Fibroblast of lung (primary cell): ENCODE measurements at regions not wholly inside any gene's neighbourhood (a gene's known extent, or its start where the extent isn't known, plus 50 kb on each side); places are given as distances from the start of the nearest gene placed in this dataset.

Experiments used
- CTCF ChIP-seq, 2 donors: IDR thresholded peaks in 1 of 2; conservative IDR thresholded peaks in 1 of 2; 1 replicate in 1 of 2; 2 replicates in 1 of 2; pipeline ENCODE4 v1.5.1; 2011 to 2012; ENCODE audit warnings: low read length in 2 of 2, control low read depth in 1 of 2, inconsistent platforms in 1 of 2, low read depth in 1 of 2, mild to moderate bottlenecking in 1 of 2
- EZH2 ChIP-seq: IDR thresholded peaks from 2 replicates; pipeline ENCODE4 v1.5.1; 2012; ENCODE audit warnings: low read length, control low read depth, mild to moderate bottlenecking; ENCODE audit errors: missing control alignments

GRCh38 chr10:106053061-106053460 is 1111.4 kb downstream of the SORCS1 start:
- TF ChIP-seq CTCF (conservative IDR thresholded peaks at IDR 0.05 in 1 of 2, IDR thresholded peaks at IDR 0.05 in 1 of 2; ENCODE audit: low read depth in 1 of 2, low read length in 2 of 2) (no peak), EZH2 (no peak)
